H9 (cell line): ENCODE measurements at regions not wholly inside any gene's neighbourhood (a gene's known extent, or its start where the extent isn't known, plus 50 kb on each side); places are given as distances from the start of the nearest gene placed in this dataset.

Source experiments
- DNase-seq: peaks from one replicate; pipeline ENCODE4 v3.0.0-alpha.2; 2017
- H2AFZ ChIP-seq: one replicate; pipeline ENCODE4 v1.6.1; 2013; ENCODE audit warnings: mild to moderate bottlenecking, low read length, control low read depth, moderate library complexity
- H2AK5ac ChIP-seq: 2 replicates; pipeline ENCODE4 v1.6.1; 2013; ENCODE audit warnings: low read length, control low read depth, mixed read lengths; ENCODE audit not compliant: insufficient read length
- H2BK120ac ChIP-seq: one replicate; pipeline ENCODE4 v1.6.1; 2013; ENCODE audit warnings: low read depth, mild to moderate bottlenecking, low read length, control low read depth, inconsistent platforms; ENCODE audit not compliant: poor library complexity, severe bottlenecking
- H2BK12ac ChIP-seq: 2 replicates; pipeline ENCODE4 v1.6.1; 2013; ENCODE audit warnings: low read length, control low read depth, mixed read lengths, low read depth; ENCODE audit not compliant: insufficient read length
- H2BK15ac ChIP-seq: 2 replicates; pipeline ENCODE4 v1.6.1; 2013; ENCODE audit warnings: low read depth, low read length, control low read depth
- H2BK20ac ChIP-seq: one replicate; pipeline ENCODE4 v1.6.1; 2013; ENCODE audit warnings: low read depth, mild to moderate bottlenecking, low read length, control low read depth, inconsistent platforms; ENCODE audit not compliant: poor library complexity, severe bottlenecking
- H2BK5ac ChIP-seq: 2 replicates; pipeline ENCODE4 v1.6.1; 2013; ENCODE audit warnings: low read length, control low read depth, mixed read lengths; ENCODE audit not compliant: insufficient read length
- H3K14ac ChIP-seq: 2 replicates; pipeline ENCODE4 v1.6.1; 2013; ENCODE audit warnings: low read length, control low read depth; ENCODE audit not compliant: insufficient read depth
- H3K18ac ChIP-seq: 2 replicates; pipeline ENCODE4 v1.6.1; 2013; ENCODE audit warnings: low read depth, mild to moderate bottlenecking, mixed read lengths, low read length, control low read depth; ENCODE audit not compliant: insufficient read length
- H3K23ac ChIP-seq: 2 replicates; pipeline ENCODE4 v1.6.1; 2013; ENCODE audit warnings: low read length, control low read depth, mixed read lengths, low read depth; ENCODE audit not compliant: insufficient read length
- H3K23me2 ChIP-seq: 2 replicates; pipeline ENCODE4 v1.6.1; 2013; ENCODE audit warnings: low read depth, mild to moderate bottlenecking, mixed read lengths, low read length, control low read depth; ENCODE audit not compliant: insufficient read length, poor library complexity, severe bottlenecking
- H3K27ac ChIP-seq: 2 replicates; pipeline ENCODE4 v1.5.1; 2013; ENCODE audit warnings: low read length, control low read depth, mixed read lengths, low read depth; ENCODE audit not compliant: insufficient read length
- H3K27me3 ChIP-seq: 2 replicates; pipeline ENCODE4 v1.6.1; 2013; ENCODE audit warnings: low read length, control low read depth, inconsistent platforms; ENCODE audit not compliant: insufficient read depth
- H3K4ac ChIP-seq: 2 replicates; pipeline ENCODE4 v1.6.1; 2013; ENCODE audit warnings: low read depth, mild to moderate bottlenecking, control low read depth, inconsistent platforms, low read length, moderate library complexity
- H3K4me1 ChIP-seq: 2 replicates; pipeline ENCODE4 v1.6.1; 2013; ENCODE audit warnings: low read length, control low read depth, inconsistent platforms; ENCODE audit not compliant: insufficient read depth
- H3K4me2 ChIP-seq: 2 replicates; pipeline ENCODE4 v1.6.1; 2013; ENCODE audit warnings: low read length, control low read depth, mixed read lengths; ENCODE audit not compliant: insufficient read length, insufficient read depth
- H3K56ac ChIP-seq: 2 replicates; pipeline ENCODE4 v1.6.1; 2013; ENCODE audit warnings: low read depth, mild to moderate bottlenecking, mixed read lengths, low read length, control low read depth; ENCODE audit not compliant: insufficient read length
- H3K79me1 ChIP-seq: 2 replicates; pipeline ENCODE4 v1.6.1; 2013; ENCODE audit warnings: low read depth, mild to moderate bottlenecking, moderate library complexity, low read length, control low read depth, inconsistent platforms; ENCODE audit not compliant: insufficient read depth, poor library complexity, severe bottlenecking
- H3K79me2 ChIP-seq: 2 replicates; pipeline ENCODE4 v1.6.1; 2013; ENCODE audit warnings: low read length, control low read depth, inconsistent platforms; ENCODE audit not compliant: insufficient read depth
- H3K9ac ChIP-seq: 2 replicates; pipeline ENCODE4 v1.6.1; 2013; ENCODE audit warnings: low read length, control low read depth, mixed read lengths; ENCODE audit not compliant: insufficient read length; ENCODE audit errors: extremely low read depth
- H3K9me3 ChIP-seq: one replicate; pipeline ENCODE4 v1.6.1; 2013; ENCODE audit warnings: low read depth, low read length, inconsistent platforms; ENCODE audit not compliant: control insufficient read depth
- H3T11ph ChIP-seq: one replicate; pipeline ENCODE4 v1.6.1; 2013; ENCODE audit warnings: mild to moderate bottlenecking, low read length, control low read depth, inconsistent platforms
- H4K20me1 ChIP-seq: one replicate; pipeline ENCODE4 v1.6.1; 2013; ENCODE audit not compliant: control insufficient read depth, insufficient read length, insufficient read depth
- H4K5ac ChIP-seq: 2 replicates; pipeline ENCODE4 v1.6.1; 2013; ENCODE audit warnings: low read depth, mild to moderate bottlenecking, mixed read lengths, low read length, control low read depth; ENCODE audit not compliant: insufficient read length
- H4K8ac ChIP-seq: replicated peaks from 2 replicates; pipeline ENCODE4 v1.6.1; 2013; ENCODE audit warnings: low read length, control low read depth, mixed read lengths, low read depth; ENCODE audit not compliant: insufficient read length
- H4K91ac ChIP-seq: 2 replicates; pipeline ENCODE4 v1.6.1; 2013; ENCODE audit warnings: low read depth, mild to moderate bottlenecking, moderate library complexity, mixed read lengths, low read length, control low read depth; ENCODE audit not compliant: insufficient read length
- H3K27ac Mint-ChIP-seq, 3 experiments: 2 replicates in 2 of 3; 3 replicates in 1 of 3; pipeline ENCODE4 v1.8.0; 2020 to 2021; ENCODE audit warnings: mixed read lengths in 3 of 3, mild to moderate bottlenecking in 1 of 3, moderate library complexity in 1 of 3
- H3K27me3 Mint-ChIP-seq: 2 replicates; pipeline ENCODE4 v1.8.0; 2021; ENCODE audit warnings: low read depth, mild to moderate bottlenecking, moderate library complexity, mixed read lengths
- H3K36me3 Mint-ChIP-seq, 3 experiments: 2 replicates in 2 of 3; 3 replicates in 1 of 3; pipeline ENCODE4 v1.8.0; 2020 to 2021; ENCODE audit warnings: low read depth in 3 of 3, mixed read lengths in 3 of 3; ENCODE audit not compliant: insufficient read depth in 1 of 3
- H3K4me1 Mint-ChIP-seq, 2 experiments: 2 replicates each; pipeline ENCODE4 v1.8.0; 2020; ENCODE audit warnings: mixed read lengths in 2 of 2
- H3K4me3 Mint-ChIP-seq, 2 experiments: 2 replicates in 1 of 2; 3 replicates in 1 of 2; pipeline ENCODE4 v1.8.0; 2020 to 2021; ENCODE audit warnings: mild to moderate bottlenecking in 2 of 2, mixed read lengths in 2 of 2, moderate library complexity in 1 of 2
- H3K9me3 Mint-ChIP-seq, 2 experiments: 2 replicates in 1 of 2; 3 replicates in 1 of 2; pipeline ENCODE4 v1.8.0; 2020; ENCODE audit warnings: mild to moderate bottlenecking in 2 of 2, mixed read lengths in 2 of 2, moderate library complexity in 1 of 2
- WGBS: extraction: QIAGEN DNeasy Blood & Tissue Kit; methylation state at CpG from one replicate; pipeline ENCODE4 v1.1.7; 2013; ENCODE audit warnings: missing lambda C conversion rate, low lambda C conversion rate, mixed read lengths; ENCODE audit not compliant: insufficient read length; ENCODE audit errors: extremely low coverage; 5-methylcytosine and 5-hydroxymethylcytosine counted together
- TF ChIP-seq, protein P1 (sequence below): fragments of 200-600 bp; sonication (generic); conservative IDR thresholded peaks from 3 replicates; pipeline ENCODE4 v1.8.0; 2021; ENCODE audit warnings: antibody characterized with exemption, mild to moderate bottlenecking

DNA sequence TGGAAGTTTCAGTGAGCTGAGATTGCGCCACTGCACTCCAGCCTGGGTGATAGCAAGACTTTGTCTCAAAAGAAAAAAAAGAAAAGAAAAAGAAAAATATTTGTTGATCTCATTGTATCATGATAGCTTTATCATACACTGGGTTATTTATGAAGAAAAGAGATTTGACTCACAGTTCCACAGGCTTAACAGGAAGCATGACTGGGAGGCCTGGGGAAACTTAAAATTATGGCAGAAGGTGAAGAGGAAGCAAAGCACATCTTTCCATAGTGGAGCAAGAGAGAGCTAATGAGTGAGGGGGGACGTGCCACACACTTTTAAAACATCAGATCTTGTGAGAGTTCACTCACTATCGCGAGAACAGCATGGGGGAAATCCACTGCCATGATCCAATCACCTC lies 72.7 kb upstream of the FUT8 start:
- Mint-ChIP-seq H3K4me1 (peaks cover 13 to 17% of the 10 kb centered on the region in 2 experiments), H3K27ac (no peak overlapping the region), H3K4me3 (no peak overlapping the region), H3K27me3 (peaks cover 64% of the 10 kb centered on the region), H3K9me3 (no peaks in the 10 kb centered on the region), H3K36me3 (no peaks in the 10 kb centered on the region)
- DNase-seq, result no peak
- Histone ChIP-seq H3K56ac (no peak overlapping the region), H2BK20ac (no peak overlapping the region), H3T11ph (no peak overlapping the region), H3K79me1 (no peaks in the 10 kb centered on the region), H3K9ac (no peak overlapping the region), H3K23me2 (no peaks in the 10 kb centered on the region), H2BK5ac (no peak overlapping the region), H3K79me2 (no peaks in the 10 kb centered on the region), H3K18ac (no peak overlapping the region), H2AFZ (no peak overlapping the region), H3K9me3 (no peaks in the 10 kb centered on the region), H3K4me1 (peaks cover 3% of the 10 kb centered on the region; the same call in 1 of the 2 replicates), H2BK12ac (no peak overlapping the region), H3K27ac (no peak overlapping the region), H3K4ac (no peak overlapping the region), H3K4me2 (no peak overlapping the region), H4K20me1 (no peaks in the 10 kb centered on the region), H4K5ac (no peak overlapping the region), H3K14ac (no peak overlapping the region), H2AK5ac (no peak overlapping the region), H2BK120ac (no peak overlapping the region), H3K27me3 (peaks cover 20% of the 10 kb centered on the region), H2BK15ac (no peak overlapping the region), H4K91ac (no peak overlapping the region), H4K8ac (no peak overlapping the region), H3K23ac (no peak overlapping the region)
- TF ChIP-seq, protein P1, sequence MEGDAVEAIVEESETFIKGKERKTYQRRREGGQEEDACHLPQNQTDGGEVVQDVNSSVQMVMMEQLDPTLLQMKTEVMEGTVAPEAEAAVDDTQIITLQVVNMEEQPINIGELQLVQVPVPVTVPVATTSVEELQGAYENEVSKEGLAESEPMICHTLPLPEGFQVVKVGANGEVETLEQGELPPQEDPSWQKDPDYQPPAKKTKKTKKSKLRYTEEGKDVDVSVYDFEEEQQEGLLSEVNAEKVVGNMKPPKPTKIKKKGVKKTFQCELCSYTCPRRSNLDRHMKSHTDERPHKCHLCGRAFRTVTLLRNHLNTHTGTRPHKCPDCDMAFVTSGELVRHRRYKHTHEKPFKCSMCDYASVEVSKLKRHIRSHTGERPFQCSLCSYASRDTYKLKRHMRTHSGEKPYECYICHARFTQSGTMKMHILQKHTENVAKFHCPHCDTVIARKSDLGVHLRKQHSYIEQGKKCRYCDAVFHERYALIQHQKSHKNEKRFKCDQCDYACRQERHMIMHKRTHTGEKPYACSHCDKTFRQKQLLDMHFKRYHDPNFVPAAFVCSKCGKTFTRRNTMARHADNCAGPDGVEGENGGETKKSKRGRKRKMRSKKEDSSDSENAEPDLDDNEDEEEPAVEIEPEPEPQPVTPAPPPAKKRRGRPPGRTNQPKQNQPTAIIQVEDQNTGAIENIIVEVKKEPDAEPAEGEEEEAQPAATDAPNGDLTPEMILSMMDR, result no peak
- WGBS, result no CpG with 5 or more reads among the region's 4 CpGs
